CD14-positive monocyte (primary cell): ENCODE measurements at regions not wholly inside any gene's neighbourhood (a gene's known extent, or its start where the extent isn't known, plus 50 kb on each side); places are given as distances from the start of the nearest gene placed in this dataset.

Source experiments
- DNase-seq, 3 donors: peaks; one replicate each; pipeline ENCODE4 v3.0.0-alpha.2; 2011 to 2022
- H2AFZ ChIP-seq: 2 replicates; pipeline ENCODE4 v1.6.0; 2012; ENCODE audit warnings: mild to moderate bottlenecking, low read depth, low read length, inconsistent platforms; ENCODE audit not compliant: insufficient read depth, poor library complexity, severe bottlenecking
- H3K27ac ChIP-seq, 2 donors: 1 replicate in 1 of 2; 2 replicates in 1 of 2; pipeline ENCODE4 v1.5.1; 2012 to 2013; ENCODE audit warnings: low read length in 2 of 2, control low read depth in 1 of 2, inconsistent platforms in 1 of 2, low read depth in 1 of 2, mild to moderate bottlenecking in 1 of 2
- H3K27me3 ChIP-seq, 2 donors: one replicate each; pipeline versions ENCODE4 v1.6.0 to v1.6.1; 2011 to 2013; ENCODE audit warnings: low read length in 2 of 2; ENCODE audit not compliant: control insufficient read depth in 2 of 2, insufficient read depth in 2 of 2
- H3K36me3 ChIP-seq, 2 donors: replicated peaks in 1 of 2; 1 replicate in 1 of 2; 2 replicates in 1 of 2; pipeline versions ENCODE4 v1.5.1 to v1.6.1; 2012 to 2013; ENCODE audit warnings: low read length in 2 of 2, control low read depth in 1 of 2, inconsistent platforms in 1 of 2, mild to moderate bottlenecking in 1 of 2; ENCODE audit not compliant: insufficient read depth in 2 of 2, control insufficient read depth in 1 of 2
- H3K4me1 ChIP-seq, 2 donors: 1 replicate in 1 of 2; 2 replicates in 1 of 2; pipeline versions ENCODE4 v1.5.1 to v1.6.1; 2012 to 2013; ENCODE audit warnings: low read length in 2 of 2, control low read depth in 1 of 2, inconsistent platforms in 1 of 2, mild to moderate bottlenecking in 1 of 2, moderate library complexity in 1 of 2; ENCODE audit not compliant: insufficient read depth in 2 of 2, control insufficient read depth in 1 of 2
- H3K4me2 ChIP-seq: replicated peaks from 2 replicates; pipeline ENCODE3; 2012; ENCODE audit warnings: low read length, moderate library complexity, mild to moderate bottlenecking; ENCODE audit not compliant: poor library complexity, severe bottlenecking; ENCODE audit errors: extremely low read depth
- H3K4me3 ChIP-seq, 3 experiments: fragments of 200-600 bp in 1 of 3; sonication (generic) in 1 of 3; replicated peaks in 1 of 3; 1 replicate in 2 of 3; 2 replicates in 1 of 3; pipeline ENCODE4 v1.5.1; 2011 to 2013; ENCODE audit warnings: low read length in 3 of 3, mild to moderate bottlenecking in 3 of 3, control low read depth in 2 of 3, low read depth in 2 of 3, inconsistent platforms in 1 of 3, moderate library complexity in 1 of 3
- H3K79me2 ChIP-seq: 2 replicates; pipeline ENCODE4 v1.6.0; 2012; ENCODE audit warnings: mild to moderate bottlenecking, control low read depth, inconsistent platforms, low read length, moderate library complexity; ENCODE audit not compliant: insufficient read depth
- H3K9ac ChIP-seq: 2 replicates; pipeline ENCODE4 v1.6.0; 2017; ENCODE audit warnings: low read length, mild to moderate bottlenecking; ENCODE audit not compliant: insufficient read depth, poor library complexity, severe bottlenecking
- H3K9me3 ChIP-seq, 2 donors: replicated peaks in 1 of 2; 1 replicate in 1 of 2; 2 replicates in 1 of 2; pipeline versions ENCODE4 v1.5.1 to v1.6.1; 2012 to 2013; ENCODE audit warnings: low read length in 2 of 2, control low read depth in 1 of 2; ENCODE audit not compliant: control insufficient read depth in 1 of 2, insufficient read depth in 1 of 2
- H4K20me1 ChIP-seq: 2 replicates; pipeline ENCODE4 v1.6.0; 2012; ENCODE audit warnings: mild to moderate bottlenecking, low read length, control low read depth, moderate library complexity; ENCODE audit not compliant: insufficient read depth
- H3K27ac Mint-ChIP-seq, 7 donors: one replicate each; pipeline ENCODE4 v1.8.0; 2020; ENCODE audit warnings: mild to moderate bottlenecking in 7 of 7, mixed read lengths in 7 of 7, moderate library complexity in 6 of 7, inconsistent platforms in 2 of 7
- H3K27me3 Mint-ChIP-seq, 3 donors: one replicate each; pipeline ENCODE4 v1.8.0; 2021 to 2022; ENCODE audit warnings: low read depth in 3 of 3, mild to moderate bottlenecking in 3 of 3, mixed read lengths in 3 of 3, moderate library complexity in 3 of 3, inconsistent platforms in 1 of 3
- H3K36me3 Mint-ChIP-seq, 2 donors: one replicate each; pipeline ENCODE4 v1.8.0; 2020; ENCODE audit warnings: mixed read lengths in 2 of 2, inconsistent platforms in 1 of 2, mild to moderate bottlenecking in 1 of 2
- H3K4me1 Mint-ChIP-seq: one replicate; pipeline ENCODE4 v1.8.0; 2020; ENCODE audit warnings: mild to moderate bottlenecking, mixed read lengths
- H3K4me3 Mint-ChIP-seq, 2 donors: one replicate each; pipeline ENCODE4 v1.8.0; 2020; ENCODE audit warnings: mild to moderate bottlenecking in 2 of 2, mixed read lengths in 2 of 2, moderate library complexity in 1 of 2
- H3K9me3 Mint-ChIP-seq, 7 donors: one replicate each; pipeline ENCODE4 v1.8.0; 2020 to 2022; ENCODE audit warnings: mixed read lengths in 7 of 7, mild to moderate bottlenecking in 6 of 7, moderate library complexity in 6 of 7, inconsistent platforms in 2 of 7
- WGBS: methylation state at CpG from one replicate; pipeline ENCODE4 v1.1.5; 2013; ENCODE audit warnings: missing lambda C conversion rate; ENCODE audit not compliant: insufficient coverage; 5-methylcytosine and 5-hydroxymethylcytosine counted together
- intact Hi-C, 2 donors: fragments of 100-400 bp; cut with micrococcal nuclease; formaldehyde crosslinking; loops; one replicate each; pipeline versions ENCODE4 v1.15.0 to v1.15.1; 2023
- TF ChIP-seq, protein P1 (sequence below): fragments of 200-600 bp; IDR thresholded peaks from one replicate; pipeline ENCODE4 v1.8.0; 2022; ENCODE audit warnings: antibody characterized with exemption, mild to moderate bottlenecking

DNA sequence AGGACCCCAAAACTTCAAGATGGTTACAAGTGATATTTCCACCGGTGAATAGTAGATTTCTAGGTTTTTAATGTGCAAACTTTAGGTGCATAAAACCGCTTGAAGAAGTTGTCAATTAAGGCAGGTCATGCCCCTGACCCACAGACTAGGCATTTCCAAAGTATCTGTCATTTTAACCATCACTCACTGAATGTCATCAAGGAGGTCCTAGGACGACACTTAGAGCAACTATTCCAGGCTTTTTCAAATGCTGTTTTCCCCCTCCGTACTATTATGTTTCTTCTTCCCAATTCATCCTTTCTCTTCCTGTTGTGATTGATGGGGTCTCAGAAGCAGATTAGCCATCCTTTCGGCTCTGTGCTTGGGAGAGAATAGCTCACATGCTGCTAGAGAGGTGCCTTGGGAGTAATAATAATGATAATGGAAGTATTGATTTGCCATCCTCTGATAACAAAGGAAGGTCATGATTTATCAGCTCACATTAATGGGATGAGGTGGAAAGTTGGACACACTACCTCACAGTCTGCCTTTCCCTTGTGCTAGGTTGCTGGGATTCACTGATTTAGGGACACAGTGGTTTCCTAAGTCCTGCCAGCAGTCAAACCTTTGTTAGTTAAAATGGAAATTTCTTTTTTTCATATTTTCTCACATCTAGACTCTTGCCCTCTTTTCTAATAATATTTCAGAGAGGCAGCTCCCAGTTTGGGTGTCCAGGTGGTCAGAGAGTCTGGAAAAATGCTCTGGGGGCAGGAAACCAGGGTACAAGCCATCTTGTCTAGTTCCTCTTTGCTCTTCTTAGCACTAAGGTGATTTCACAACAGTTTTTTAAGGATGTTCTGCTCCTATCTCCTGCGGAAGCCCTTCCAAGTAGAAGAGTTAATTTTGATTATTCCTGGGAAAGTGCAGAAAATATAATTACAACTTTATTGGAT, 67.0 kb downstream of the PTTG1 start:
- peaks cover 0 to 1% (median 0%) of the 10 kb centered on the region in 3 donors for H3K27me3 Mint-ChIP-seq
- H3K4me3 ChIP-seq, result no peak overlapping the region
- no peak overlapping the region for H3K4me2 ChIP-seq
- DNase-seq, result peak in 1 of 3 donors; percentile 32
- no peaks in the 10 kb centered on the region for H3K79me2 ChIP-seq
- no peak overlapping the region for H3K4me3 Mint-ChIP-seq
- H3K4me1 ChIP-seq, result peaks cover 6 to 9% of the 10 kb centered on the region in 2 donors
- H3K9ac ChIP-seq, result no peak overlapping the region
- H4K20me1 ChIP-seq, result no peaks in the 10 kb centered on the region
- H3K9me3 Mint-ChIP-seq, result no peaks in the 10 kb centered on the region
- peak overlapping the region in 3 of 7 donors; percentile 23 to 68 (median 51) for H3K27ac Mint-ChIP-seq
- H3K36me3 Mint-ChIP-seq, result no peaks in the 10 kb centered on the region
- intact Hi-C loops, result no loop called here
- H3K27ac ChIP-seq, result no peak overlapping the region
- 88% methylated on average over 1 of the region's 6 CpGs for WGBS
- H3K4me1 Mint-ChIP-seq, result peaks cover 4% of the 10 kb centered on the region
- H2AFZ ChIP-seq, result no peak overlapping the region
- H3K27me3 ChIP-seq, result no peaks in the 10 kb centered on the region
- H3K9me3 ChIP-seq, result no peaks in the 10 kb centered on the region
- H3K36me3 ChIP-seq, result no peaks in the 10 kb centered on the region
- TF ChIP-seq, protein P1, sequence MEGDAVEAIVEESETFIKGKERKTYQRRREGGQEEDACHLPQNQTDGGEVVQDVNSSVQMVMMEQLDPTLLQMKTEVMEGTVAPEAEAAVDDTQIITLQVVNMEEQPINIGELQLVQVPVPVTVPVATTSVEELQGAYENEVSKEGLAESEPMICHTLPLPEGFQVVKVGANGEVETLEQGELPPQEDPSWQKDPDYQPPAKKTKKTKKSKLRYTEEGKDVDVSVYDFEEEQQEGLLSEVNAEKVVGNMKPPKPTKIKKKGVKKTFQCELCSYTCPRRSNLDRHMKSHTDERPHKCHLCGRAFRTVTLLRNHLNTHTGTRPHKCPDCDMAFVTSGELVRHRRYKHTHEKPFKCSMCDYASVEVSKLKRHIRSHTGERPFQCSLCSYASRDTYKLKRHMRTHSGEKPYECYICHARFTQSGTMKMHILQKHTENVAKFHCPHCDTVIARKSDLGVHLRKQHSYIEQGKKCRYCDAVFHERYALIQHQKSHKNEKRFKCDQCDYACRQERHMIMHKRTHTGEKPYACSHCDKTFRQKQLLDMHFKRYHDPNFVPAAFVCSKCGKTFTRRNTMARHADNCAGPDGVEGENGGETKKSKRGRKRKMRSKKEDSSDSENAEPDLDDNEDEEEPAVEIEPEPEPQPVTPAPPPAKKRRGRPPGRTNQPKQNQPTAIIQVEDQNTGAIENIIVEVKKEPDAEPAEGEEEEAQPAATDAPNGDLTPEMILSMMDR, result no peak

DNA sequence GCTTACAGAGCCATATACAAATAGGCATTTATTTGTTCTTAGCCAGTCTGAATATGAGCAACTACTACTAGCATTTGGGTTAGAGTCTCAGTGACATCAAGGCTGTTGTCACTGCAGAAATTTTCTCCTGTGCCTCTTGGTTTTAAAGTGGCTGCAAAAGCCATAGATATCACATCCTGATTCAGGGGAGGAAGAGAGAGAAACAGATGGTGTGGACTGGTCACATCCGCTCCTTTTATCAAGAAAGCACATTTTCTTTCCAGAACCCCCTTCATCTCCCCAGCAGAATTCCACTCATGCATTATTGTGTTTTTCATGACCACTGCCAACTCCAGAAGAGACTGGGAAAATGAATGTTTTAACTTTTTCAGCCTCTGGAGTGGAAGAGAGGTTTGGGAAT, 69.8 kb downstream of the PTTG1 start:
- Histone ChIP-seq H3K79me2 (no peaks in the 10 kb centered on the region), H3K4me2 (no peak overlapping the region), H4K20me1 (no peaks in the 10 kb centered on the region), H3K36me3 (no peaks in the 10 kb centered on the region), H3K4me3 (no peak overlapping the region), H3K27ac (no peak overlapping the region), H3K4me1 (peaks cover 6 to 9% of the 10 kb centered on the region in 2 donors), H2AFZ (no peak overlapping the region), H3K9ac (no peak overlapping the region), H3K27me3 (no peaks in the 10 kb centered on the region), H3K9me3 (no peaks in the 10 kb centered on the region)
- intact Hi-C loops, result no loop called here
- H3K27me3 Mint-ChIP-seq, result no peaks in the 10 kb centered on the region
- no peak overlapping the region for H3K4me3 Mint-ChIP-seq
- WGBS, result no CpG with 5 or more reads among the region's 1 CpG
- DNase-seq, result no peak
- no peak overlapping the region for H3K27ac Mint-ChIP-seq
- H3K36me3 Mint-ChIP-seq, result no peaks in the 10 kb centered on the region
- TF ChIP-seq, protein P1, result no peak
- peaks cover 4% of the 10 kb centered on the region for H3K4me1 Mint-ChIP-seq
- H3K9me3 Mint-ChIP-seq, result peaks cover 0 to 2% (median 0%) of the 10 kb centered on the region in 7 donors
